Endothelial cell of umbilical vein (primary cell): ENCODE measurements at regions not wholly inside any gene's neighbourhood (a gene's known extent, or its start where the extent isn't known, plus 50 kb on each side); places are given as distances from the start of the nearest gene placed in this dataset.

ENCODE experiments used
- CTCF ChIP-seq, 2 donors: IDR thresholded peaks; 1 replicate in 1 of 2; 2 replicates in 1 of 2; pipeline ENCODE4 v1.5.1; 2011; ENCODE audit warnings: low read length in 2 of 2, mild to moderate bottlenecking in 2 of 2, moderate library complexity in 2 of 2, control low read depth in 1 of 2, inconsistent platforms in 1 of 2, low read depth in 1 of 2; ENCODE audit not compliant: insufficient read depth in 1 of 2; ENCODE audit errors: extremely low read depth in 1 of 2
- EZH2 ChIP-seq: IDR thresholded peaks from 2 replicates; pipeline ENCODE4 v1.6.1; 2012; ENCODE audit warnings: borderline replicate concordance, low read depth, mild to moderate bottlenecking, moderate library complexity, low read length, inconsistent platforms; ENCODE audit not compliant: severe bottlenecking
- MAX ChIP-seq: IDR thresholded peaks from 2 replicates; pipeline ENCODE4 v1.6.1; 2011; ENCODE audit not compliant: insufficient read depth, insufficient read length
- POLR2AphosphoS5 ChIP-seq: IDR thresholded peaks from 2 replicates; pipeline ENCODE4 v1.6.1; 2012; ENCODE audit warnings: low read depth, mild to moderate bottlenecking, control low read depth, low read length, moderate library complexity; ENCODE audit not compliant: insufficient read depth

- TF ChIP-seq CTCF (IDR thresholded peaks at IDR 0.05; ENCODE audit: extremely low read depth in 1 of 2, insufficient read depth in 1 of 2, low read depth in 1 of 2, low read length in 2 of 2) (no peak), EZH2 (no peak), POLR2AphosphoS5 (no peak), MAX (no peak)
These were observed 645.9 kb downstream of the HTR1B start for GRCh38 chr6:76817429-76817828.
